ENCODE measurements at regions not wholly inside any gene's neighbourhood (a gene's known extent, or its start where the extent isn't known, plus 50 kb on each side); places are given as distances from the start of the nearest gene placed in this dataset.
"Not testable (repeated sequence)": the region's sequence is repeated elsewhere in the genome, so short reads cannot be mapped to it uniquely, and the experiment has no call there.

GRCh38 chr9:94026816-94027215 is 57.4 kb upstream of the PTPDC1 start:
- H3K36me3 ChIP-seq = no peaks in the 10 kb centered on the region
- H3K4me3 ChIP-seq = no peak overlapping the region
- H3K4me1 ChIP-seq = no peaks in the 10 kb centered on the region
- no peak for DNase-seq (ENCODE audit: low spot score in 2 of 2)
- no peak overlapping the region for H3K27ac ChIP-seq
- H3K9me3 ChIP-seq = no peaks in the 10 kb centered on the region
- H3K27me3 ChIP-seq = no peaks in the 10 kb centered on the region
- TF ChIP-seq POLR2A (IDR thresholded peaks at IDR 0.05) = no peak
- no peak for TF ChIP-seq POLR2AphosphoS5 (IDR thresholded peaks at IDR 0.05)
- TF ChIP-seq, protein P1, sequence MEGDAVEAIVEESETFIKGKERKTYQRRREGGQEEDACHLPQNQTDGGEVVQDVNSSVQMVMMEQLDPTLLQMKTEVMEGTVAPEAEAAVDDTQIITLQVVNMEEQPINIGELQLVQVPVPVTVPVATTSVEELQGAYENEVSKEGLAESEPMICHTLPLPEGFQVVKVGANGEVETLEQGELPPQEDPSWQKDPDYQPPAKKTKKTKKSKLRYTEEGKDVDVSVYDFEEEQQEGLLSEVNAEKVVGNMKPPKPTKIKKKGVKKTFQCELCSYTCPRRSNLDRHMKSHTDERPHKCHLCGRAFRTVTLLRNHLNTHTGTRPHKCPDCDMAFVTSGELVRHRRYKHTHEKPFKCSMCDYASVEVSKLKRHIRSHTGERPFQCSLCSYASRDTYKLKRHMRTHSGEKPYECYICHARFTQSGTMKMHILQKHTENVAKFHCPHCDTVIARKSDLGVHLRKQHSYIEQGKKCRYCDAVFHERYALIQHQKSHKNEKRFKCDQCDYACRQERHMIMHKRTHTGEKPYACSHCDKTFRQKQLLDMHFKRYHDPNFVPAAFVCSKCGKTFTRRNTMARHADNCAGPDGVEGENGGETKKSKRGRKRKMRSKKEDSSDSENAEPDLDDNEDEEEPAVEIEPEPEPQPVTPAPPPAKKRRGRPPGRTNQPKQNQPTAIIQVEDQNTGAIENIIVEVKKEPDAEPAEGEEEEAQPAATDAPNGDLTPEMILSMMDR (IDR thresholded peaks at IDR 0.05) = no peak
- intact Hi-C loops (cut with DNase I; ENCODE audit: low total_unique reads) = no loop called here

- H3K27ac ChIP-seq; DNase-seq (ENCODE audit: low spot score in 2 of 2); H3K4me1 ChIP-seq; H3K27me3 ChIP-seq; intact Hi-C loops (cut with DNase I; ENCODE audit: low total_unique reads); H3K9me3 ChIP-seq; H3K4me3 ChIP-seq; H3K36me3 ChIP-seq: not testable (repeated sequence)
Observed at GRCh38 chr9:94022476-94022875, 61.8 kb upstream of the PTPDC1 start.

DNA sequence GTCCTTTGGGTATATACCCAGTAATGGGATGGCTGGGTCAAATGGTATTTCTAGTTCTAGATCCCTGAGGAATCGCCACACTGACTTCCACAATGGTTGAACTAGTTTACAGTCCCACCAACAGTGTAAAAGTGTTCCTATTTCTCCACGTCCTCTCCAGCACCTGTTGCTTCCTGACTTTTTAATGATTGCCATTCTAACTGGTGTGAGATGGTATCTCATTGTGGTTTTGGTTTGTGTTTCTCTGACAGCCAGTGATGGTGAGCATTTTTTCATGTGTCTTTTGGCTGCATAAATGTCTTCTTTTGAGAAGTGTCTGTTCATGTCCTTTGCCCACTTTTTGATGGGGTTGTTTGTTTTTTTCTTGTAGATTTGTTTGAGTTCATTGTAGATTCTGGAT is 63.4 kb upstream of the PTPDC1 start:
- H3K4me3 ChIP-seq; H3K27ac ChIP-seq; H3K27me3 ChIP-seq; intact Hi-C loops (cut with DNase I; ENCODE audit: low total_unique reads); H3K9me3 ChIP-seq; H3K4me1 ChIP-seq; H3K36me3 ChIP-seq; DNase-seq (ENCODE audit: low spot score in 2 of 2): not testable (repeated sequence)

DNA sequence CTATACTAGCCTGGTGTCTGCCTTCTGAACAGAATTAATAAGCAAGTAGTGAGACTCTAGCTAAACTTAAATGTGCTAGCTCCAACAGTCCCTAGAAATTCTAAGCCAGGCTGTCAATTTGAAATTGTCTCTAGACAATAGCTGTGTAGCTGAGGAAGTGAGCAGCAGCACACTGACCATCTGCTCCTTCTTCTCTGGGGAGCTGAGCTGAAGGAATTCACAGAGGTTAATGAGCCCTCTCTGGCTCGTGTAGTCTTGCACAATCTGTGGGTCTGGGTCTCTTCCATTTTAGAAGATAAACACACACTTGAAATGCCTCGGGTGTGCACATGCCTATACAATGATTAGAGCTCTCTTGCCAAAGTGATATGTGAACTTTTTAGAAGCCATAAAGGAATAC is 63.5 kb upstream of the BARX1 start:
- intact Hi-C loops (cut with DNase I; ENCODE audit: low total_unique reads) = no loop called here
- H3K27me3 ChIP-seq = no peaks in the 10 kb centered on the region
- DNase-seq (ENCODE audit: low spot score in 2 of 2) = no peak
- no peaks in the 10 kb centered on the region for H3K9me3 ChIP-seq
- TF ChIP-seq, protein P1 (IDR thresholded peaks at IDR 0.05) = no peak
- TF ChIP-seq POLR2A (IDR thresholded peaks at IDR 0.05) (no peak), POLR2AphosphoS5 (IDR thresholded peaks at IDR 0.05) (no peak)
- H3K27ac ChIP-seq = no peak overlapping the region
- H3K36me3 ChIP-seq = no peaks in the 10 kb centered on the region
- H3K4me1 ChIP-seq = no peaks in the 10 kb centered on the region
- no peak overlapping the region for H3K4me3 ChIP-seq

DNA sequence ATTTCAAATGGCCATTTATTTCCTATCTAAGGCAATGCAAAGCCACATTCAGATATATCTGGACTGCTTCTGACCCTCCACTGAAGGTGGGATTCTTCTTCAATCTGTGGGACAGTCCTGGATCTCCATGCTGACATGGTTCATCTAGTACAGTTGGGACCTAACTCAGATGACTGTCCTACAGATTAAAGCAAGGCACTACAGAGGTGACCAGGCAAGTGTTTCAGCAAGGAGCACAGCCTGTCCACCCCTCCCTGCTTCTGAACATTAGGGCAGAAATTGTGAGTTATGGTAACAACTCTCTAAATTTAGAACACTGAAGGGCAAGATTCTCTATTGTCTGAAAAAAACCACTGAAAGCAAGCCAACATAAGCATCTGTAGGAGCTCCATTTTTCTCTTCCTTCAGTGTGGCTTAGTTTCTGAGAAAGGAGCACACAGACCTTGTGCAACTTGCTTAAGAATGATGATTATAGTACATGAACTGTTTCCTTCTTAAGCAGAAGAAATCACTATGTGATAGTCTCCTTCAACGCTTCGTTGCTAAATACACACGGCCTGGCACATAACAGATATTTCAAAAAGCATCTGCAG is 62.9 kb upstream of the BARX1 start:
- H3K4me1 ChIP-seq = no peaks in the 10 kb centered on the region
- no peaks in the 10 kb centered on the region for H3K27me3 ChIP-seq
- H3K27ac ChIP-seq = no peak overlapping the region
- DNase-seq (ENCODE audit: low spot score in 2 of 2) = no peak
- no peaks in the 10 kb centered on the region for H3K9me3 ChIP-seq
- no peaks in the 10 kb centered on the region for H3K36me3 ChIP-seq
- no peak overlapping the region for H3K4me3 ChIP-seq
- TF ChIP-seq, protein P1 (IDR thresholded peaks at IDR 0.05) = no peak
- no peak for TF ChIP-seq POLR2A (IDR thresholded peaks at IDR 0.05)
- TF ChIP-seq POLR2AphosphoS5 (IDR thresholded peaks at IDR 0.05) = no peak
- intact Hi-C loops (cut with DNase I; ENCODE audit: low total_unique reads) = no loop called here

DNA sequence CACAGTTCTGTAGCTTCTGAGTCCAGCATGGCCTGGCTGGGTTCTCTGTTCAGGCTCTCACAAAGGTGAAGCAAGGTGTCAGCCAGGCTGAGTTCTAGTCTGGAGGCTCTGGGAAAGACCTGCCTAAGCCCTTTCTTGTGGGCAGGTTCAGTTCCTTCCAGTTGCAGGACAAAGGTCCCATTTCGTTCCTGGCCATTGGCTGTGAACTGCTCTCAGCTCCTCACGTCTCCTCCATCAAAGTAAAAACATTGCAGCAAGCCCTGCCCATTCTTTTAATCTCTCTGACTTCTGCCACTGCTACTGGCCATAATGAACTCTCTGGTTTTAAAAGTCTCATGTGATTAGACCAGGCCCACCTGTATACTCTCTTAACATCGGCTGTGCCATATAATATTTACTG is 61.6 kb upstream of the BARX1 start:
- no peak for DNase-seq (ENCODE audit: low spot score in 2 of 2)
- Histone ChIP-seq H3K9me3 (no peaks in the 10 kb centered on the region), H3K4me1 (no peaks in the 10 kb centered on the region), H3K27ac (no peak overlapping the region), H3K4me3 (no peak overlapping the region), H3K27me3 (no peaks in the 10 kb centered on the region), H3K36me3 (no peaks in the 10 kb centered on the region)
- intact Hi-C loops (cut with DNase I; ENCODE audit: low total_unique reads) = no loop called here
- TF ChIP-seq POLR2AphosphoS5 (IDR thresholded peaks at IDR 0.05) (no peak), POLR2A (IDR thresholded peaks at IDR 0.05) (no peak)
- TF ChIP-seq, protein P1 (IDR thresholded peaks at IDR 0.05) = no peak

All from breast epithelium (tissue), 4 donors.